ENCODE measurements at regions not wholly inside any gene's neighbourhood (a gene's known extent, or its start where the extent isn't known, plus 50 kb on each side); places are given as distances from the start of the nearest gene placed in this dataset.

DNA sequence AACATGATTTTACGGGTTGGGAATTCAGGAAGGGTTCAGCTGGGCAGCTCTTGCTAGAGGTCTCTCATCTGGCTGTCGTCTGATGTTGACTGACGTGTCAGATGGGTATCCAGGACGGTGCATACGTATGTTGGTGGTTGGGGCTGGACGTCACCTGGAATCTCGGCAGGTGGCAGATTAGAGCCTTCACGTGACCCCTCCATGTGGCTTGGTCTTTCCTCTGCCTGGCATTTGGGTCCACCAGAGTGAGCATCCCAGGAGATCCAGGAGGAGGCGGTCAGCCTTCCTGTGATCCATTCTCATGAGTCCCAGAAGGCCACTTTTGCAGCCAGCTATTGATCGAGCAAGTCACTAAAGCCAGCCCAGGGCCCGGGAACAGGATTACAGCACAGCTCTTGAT lies 202.7 kb downstream of the FOXL1 start:
- Histone ChIP-seq H2AK5ac (ENCODE audit: low read length) (no peak overlapping the region), H3K18ac (ENCODE audit: low read length) (no peak overlapping the region), H3K4me2 (ENCODE audit: low read length) (no peak overlapping the region), H3K79me1 (ENCODE audit: low read length) (no peaks in the 10 kb centered on the region), H3K36me3 (ENCODE audit: control insufficient read depth, insufficient read depth, low read length) (no peaks in the 10 kb centered on the region), H3K27ac (ENCODE audit: low read depth, low read length) (no peak overlapping the region), H4K8ac (ENCODE audit: low read depth, low read length) (no peak overlapping the region), H3K27me3 (ENCODE audit: insufficient read depth, low read length, poor library complexity) (no peaks in the 10 kb centered on the region), H3K4me1 (ENCODE audit: control insufficient read depth, low read depth, low read length) (no peaks in the 10 kb centered on the region), H3K4ac (ENCODE audit: low read depth, low read length) (no peak overlapping the region), H3K56ac (ENCODE audit: low read length) (no peak overlapping the region), H4K5ac (ENCODE audit: low read length) (no peak overlapping the region), H3K79me2 (ENCODE audit: control insufficient read depth, insufficient read depth, low read length) (no peaks in the 10 kb centered on the region), H2BK15ac (replicated peaks; ENCODE audit: low read depth) (no peak overlapping the region), H2BK5ac (ENCODE audit: low read length) (no peak overlapping the region), H3K9ac (ENCODE audit: low read length) (no peak overlapping the region), H2BK120ac (ENCODE audit: low read depth, low read length) (no peak overlapping the region), H3K4me3 (ENCODE audit: low read length) (no peak overlapping the region), H3K23ac (ENCODE audit: low read length) (no peak overlapping the region)
- DNase-seq = no peak
- WGBS (ENCODE audit: extremely low coverage, insufficient coverage, low lambda C conversion rate) = no CpG with 5 or more reads among the region's 11 CpGs

DNA sequence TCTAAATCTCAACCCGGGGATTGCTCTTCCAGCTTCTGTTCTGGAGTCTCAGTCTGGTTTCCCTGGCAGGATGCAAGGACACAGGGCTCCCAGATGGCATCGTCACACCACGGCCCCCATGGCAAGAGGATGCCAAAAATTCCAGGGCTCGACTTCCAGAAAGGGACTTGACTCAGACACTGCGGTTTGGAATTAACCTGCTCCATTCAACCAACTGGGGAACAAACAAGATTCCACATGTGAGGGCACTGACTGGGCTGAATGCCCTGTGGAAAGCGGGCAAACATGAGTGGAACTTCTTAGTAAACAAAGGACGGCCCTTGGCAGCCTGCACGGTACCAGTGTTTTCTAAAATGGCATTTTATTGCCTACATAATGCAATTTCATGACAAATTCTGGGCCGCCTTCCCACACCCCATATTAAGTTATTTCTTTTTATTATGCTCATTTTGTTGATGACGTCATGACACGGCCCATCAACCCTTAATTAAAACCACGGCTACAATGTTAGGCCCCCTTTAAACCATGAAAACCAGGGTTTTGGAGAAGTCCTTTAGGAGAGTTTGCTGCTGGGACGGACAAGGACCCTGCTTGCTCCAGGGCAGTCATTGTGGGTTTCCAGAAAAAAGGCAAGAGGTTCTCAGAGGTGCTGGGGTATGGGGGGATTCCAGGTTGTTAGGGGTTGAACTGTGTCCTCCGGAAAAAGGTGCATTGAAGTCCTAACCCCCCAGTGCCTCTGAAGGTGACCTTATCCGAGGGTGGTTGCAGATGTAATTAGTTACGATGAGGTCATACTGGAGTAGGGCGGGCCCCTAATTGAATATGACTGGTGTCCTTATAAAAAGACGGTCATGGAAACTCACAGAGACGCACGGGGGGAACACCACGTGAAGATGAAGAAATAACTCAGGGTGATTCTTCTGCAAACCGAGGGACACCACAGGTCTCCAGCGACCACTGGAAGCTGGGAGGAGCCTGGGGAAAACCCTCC lies 205.6 kb downstream of the FOXL1 start:
- H2AK5ac ChIP-seq (ENCODE audit: low read length) = no peak overlapping the region
- H2BK5ac ChIP-seq (ENCODE audit: low read length) = no peak overlapping the region
- H3K23ac ChIP-seq (ENCODE audit: low read length) = no peak overlapping the region
- H3K4me2 ChIP-seq (ENCODE audit: low read length) = no peak overlapping the region
- H2BK120ac ChIP-seq (ENCODE audit: low read depth, low read length) = no peak overlapping the region
- H3K27ac ChIP-seq (ENCODE audit: low read depth, low read length) = no peak overlapping the region
- no peaks in the 10 kb centered on the region for H3K4me1 ChIP-seq (ENCODE audit: control insufficient read depth, low read depth, low read length)
- no peak overlapping the region for H3K4ac ChIP-seq (ENCODE audit: low read depth, low read length)
- no CpG with 5 or more reads among the region's 23 CpGs for WGBS (ENCODE audit: extremely low coverage, insufficient coverage, low lambda C conversion rate)
- no peaks in the 10 kb centered on the region for H3K79me1 ChIP-seq (ENCODE audit: low read length)
- no peak overlapping the region for H3K18ac ChIP-seq (ENCODE audit: low read length)
- H3K9ac ChIP-seq (ENCODE audit: low read length) = no peak overlapping the region
- no peak overlapping the region for H2BK15ac ChIP-seq (replicated peaks; ENCODE audit: low read depth)
- H4K8ac ChIP-seq (ENCODE audit: low read depth, low read length) = no peak overlapping the region
- DNase-seq = no peak
- no peak overlapping the region for H3K4me3 ChIP-seq (ENCODE audit: low read length)
- H4K5ac ChIP-seq (ENCODE audit: low read length) = no peak overlapping the region
- H3K27me3 ChIP-seq (ENCODE audit: insufficient read depth, low read length, poor library complexity) = no peaks in the 10 kb centered on the region
- H3K56ac ChIP-seq (ENCODE audit: low read length) = no peak overlapping the region
- H3K79me2 ChIP-seq (ENCODE audit: control insufficient read depth, insufficient read depth, low read length) = no peaks in the 10 kb centered on the region
- H3K36me3 ChIP-seq (ENCODE audit: control insufficient read depth, insufficient read depth, low read length) = no peaks in the 10 kb centered on the region

GRCh38 chr16:86786338-86786737 lies 208.0 kb downstream of the FOXL1 start:
- no peak for DNase-seq
- Histone ChIP-seq H3K4me2 (ENCODE audit: low read length) (no peak overlapping the region), H3K4ac (ENCODE audit: low read depth, low read length) (no peak overlapping the region), H4K5ac (ENCODE audit: low read length) (no peak overlapping the region), H3K27ac (ENCODE audit: low read depth, low read length) (no peak overlapping the region), H3K79me2 (ENCODE audit: control insufficient read depth, insufficient read depth, low read length) (no peaks in the 10 kb centered on the region), H2BK15ac (replicated peaks; ENCODE audit: low read depth) (no peak overlapping the region), H3K56ac (ENCODE audit: low read length) (no peak overlapping the region), H3K4me1 (ENCODE audit: control insufficient read depth, low read depth, low read length) (no peaks in the 10 kb centered on the region), H3K27me3 (ENCODE audit: insufficient read depth, low read length, poor library complexity) (no peaks in the 10 kb centered on the region), H4K8ac (ENCODE audit: low read depth, low read length) (no peak overlapping the region), H2BK120ac (ENCODE audit: low read depth, low read length) (no peak overlapping the region), H3K4me3 (ENCODE audit: low read length) (no peak overlapping the region), H3K9ac (ENCODE audit: low read length) (no peak overlapping the region), H2AK5ac (ENCODE audit: low read length) (no peak overlapping the region), H3K79me1 (ENCODE audit: low read length) (no peaks in the 10 kb centered on the region), H3K18ac (ENCODE audit: low read length) (no peak overlapping the region), H3K36me3 (ENCODE audit: control insufficient read depth, insufficient read depth, low read length) (no peaks in the 10 kb centered on the region), H3K23ac (ENCODE audit: low read length) (no peak overlapping the region), H2BK5ac (ENCODE audit: low read length) (no peak overlapping the region)
- WGBS (ENCODE audit: extremely low coverage, insufficient coverage, low lambda C conversion rate) = no CpG with 5 or more reads among the region's 4 CpGs

DNA sequence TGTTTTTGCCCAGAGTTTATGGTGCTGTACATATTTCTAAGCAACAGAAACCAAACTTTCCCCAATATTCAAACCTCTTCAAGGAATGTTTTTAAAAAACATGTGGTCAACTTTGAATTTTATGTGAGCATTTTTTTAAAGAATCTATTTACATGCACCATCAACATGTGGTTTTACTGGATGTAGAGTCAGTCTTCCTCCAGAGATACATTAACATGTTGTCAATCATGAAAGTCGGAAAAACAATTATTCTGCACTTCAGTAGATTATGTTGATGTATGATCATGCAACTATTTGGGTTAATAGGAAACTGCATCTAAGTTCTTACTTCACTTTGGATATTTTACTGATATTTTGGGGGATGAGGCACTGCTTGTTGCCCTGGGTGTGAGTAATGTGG lies 208.6 kb downstream of the FOXL1 start:
- DNase-seq = no peak
- H3K4me2 ChIP-seq (ENCODE audit: low read length) = no peak overlapping the region
- no peak overlapping the region for H3K4ac ChIP-seq (ENCODE audit: low read depth, low read length)
- H3K4me3 ChIP-seq (ENCODE audit: low read length) = no peak overlapping the region
- H3K9ac ChIP-seq (ENCODE audit: low read length) = no peak overlapping the region
- no peak overlapping the region for H2BK120ac ChIP-seq (ENCODE audit: low read depth, low read length)
- no peak overlapping the region for H3K56ac ChIP-seq (ENCODE audit: low read length)
- H3K27me3 ChIP-seq (ENCODE audit: insufficient read depth, low read length, poor library complexity) = no peaks in the 10 kb centered on the region
- H3K27ac ChIP-seq (ENCODE audit: low read depth, low read length) = no peak overlapping the region
- H4K5ac ChIP-seq (ENCODE audit: low read length) = no peak overlapping the region
- H3K4me1 ChIP-seq (ENCODE audit: control insufficient read depth, low read depth, low read length) = no peaks in the 10 kb centered on the region
- no peak overlapping the region for H2BK5ac ChIP-seq (ENCODE audit: low read length)
- no peak overlapping the region for H3K18ac ChIP-seq (ENCODE audit: low read length)
- H3K23ac ChIP-seq (ENCODE audit: low read length) = no peak overlapping the region
- no peak overlapping the region for H4K8ac ChIP-seq (ENCODE audit: low read depth, low read length)
- H3K36me3 ChIP-seq (ENCODE audit: control insufficient read depth, insufficient read depth, low read length) = no peaks in the 10 kb centered on the region
- H2AK5ac ChIP-seq (ENCODE audit: low read length) = no peak overlapping the region
- WGBS (ENCODE audit: extremely low coverage, insufficient coverage, low lambda C conversion rate) = no CpG with 5 or more reads among the region's 1 CpG
- no peaks in the 10 kb centered on the region for H3K79me1 ChIP-seq (ENCODE audit: low read length)
- no peak overlapping the region for H2BK15ac ChIP-seq (replicated peaks; ENCODE audit: low read depth)
- H3K79me2 ChIP-seq (ENCODE audit: control insufficient read depth, insufficient read depth, low read length) = no peaks in the 10 kb centered on the region

- no peak for DNase-seq
- no peak overlapping the region for H3K9ac ChIP-seq (ENCODE audit: low read length)
- no peaks in the 10 kb centered on the region for H3K4me1 ChIP-seq (ENCODE audit: control insufficient read depth, low read depth, low read length)
- H2BK120ac ChIP-seq (ENCODE audit: low read depth, low read length) = no peak overlapping the region
- H3K36me3 ChIP-seq (ENCODE audit: control insufficient read depth, insufficient read depth, low read length) = no peaks in the 10 kb centered on the region
- H3K27ac ChIP-seq (ENCODE audit: low read depth, low read length) = no peak overlapping the region
- no peaks in the 10 kb centered on the region for H3K79me2 ChIP-seq (ENCODE audit: control insufficient read depth, insufficient read depth, low read length)
- H3K23ac ChIP-seq (ENCODE audit: low read length) = no peak overlapping the region
- H3K4ac ChIP-seq (ENCODE audit: low read depth, low read length) = no peak overlapping the region
- H2AK5ac ChIP-seq (ENCODE audit: low read length) = no peak overlapping the region
- H3K79me1 ChIP-seq (ENCODE audit: low read length) = no peaks in the 10 kb centered on the region
- no peak overlapping the region for H2BK15ac ChIP-seq (replicated peaks; ENCODE audit: low read depth)
- no peak overlapping the region for H3K18ac ChIP-seq (ENCODE audit: low read length)
- H4K8ac ChIP-seq (ENCODE audit: low read depth, low read length) = no peak overlapping the region
- no peak overlapping the region for H4K5ac ChIP-seq (ENCODE audit: low read length)
- no peak overlapping the region for H3K56ac ChIP-seq (ENCODE audit: low read length)
- H3K4me3 ChIP-seq (ENCODE audit: low read length) = no peak overlapping the region
- H3K27me3 ChIP-seq (ENCODE audit: insufficient read depth, low read length, poor library complexity) = no peaks in the 10 kb centered on the region
- no peak overlapping the region for H3K4me2 ChIP-seq (ENCODE audit: low read length)
- no CpG with 5 or more reads among the region's 5 CpGs for WGBS (ENCODE audit: extremely low coverage, insufficient coverage, low lambda C conversion rate)
- no peak overlapping the region for H2BK5ac ChIP-seq (ENCODE audit: low read length)
Measured at GRCh38 chr16:86787538-86787937, 209.2 kb downstream of the FOXL1 start.
